H1 (cell line): ENCODE measurements at regions not wholly inside any gene's neighbourhood (a gene's known extent, or its start where the extent isn't known, plus 50 kb on each side); places are given as distances from the start of the nearest gene placed in this dataset.

ENCODE experiments used
- CTCF ChIA-PET: fragments of 300-600 bp; sonication (Branson Sonifier 250); formaldehyde crosslinking; loops from one replicate; lab custom pipeline; 2021; ENCODE audit not compliant: partially characterized antibody; lab: Charles Lee
- POLR2A ChIA-PET: fragments of 300-600 bp; sonication (Branson Sonifier 250); formaldehyde crosslinking; loops from one replicate; lab custom pipeline; 2021; ENCODE audit warnings: inconsistent platforms; ENCODE audit not compliant: partially characterized antibody; lab: Charles Lee
- DNase-seq, 2 experiments: peaks; one replicate each; pipeline versions ENCODE4 v3.0.0 to v3.0.0-alpha.2; 2010 to 2022; ENCODE audit warnings: low spot score in 2 of 2, low read depth in 1 of 2, mixed read lengths in 1 of 2
- FAIRE-seq: peaks from 2 replicates; lab custom pipeline; 2011; peaks lifted over from hg19 to GRCh38; lab: Jason Lieb, UNC
- H2AFZ ChIP-seq: 2 replicates; pipeline ENCODE4 v1.8.1; 2012; ENCODE audit warnings: low read length, inconsistent platforms
- H2AK5ac ChIP-seq: 2 replicates; pipeline ENCODE4 v1.6.1; 2013; ENCODE audit warnings: low read depth, low read length
- H2BK120ac ChIP-seq: replicated peaks from 2 replicates; pipeline ENCODE3; 2013; ENCODE audit warnings: low read depth, low read length, inconsistent platforms
- H2BK12ac ChIP-seq: 2 replicates; pipeline ENCODE4 v1.6.1; 2013; ENCODE audit warnings: low read depth, low read length
- H2BK15ac ChIP-seq: 2 replicates; pipeline ENCODE4 v1.6.1; 2013; ENCODE audit warnings: low read length
- H2BK20ac ChIP-seq: 2 replicates; pipeline ENCODE4 v1.6.1; 2013; ENCODE audit warnings: low read length
- H2BK5ac ChIP-seq: 2 replicates; pipeline ENCODE4 v1.6.1; 2013; ENCODE audit warnings: low read depth, low read length
- H3K14ac ChIP-seq: 2 replicates; pipeline ENCODE4 v1.6.1; 2013; ENCODE audit warnings: inconsistent platforms; ENCODE audit not compliant: insufficient read length
- H3K18ac ChIP-seq: 2 replicates; pipeline ENCODE4 v1.6.1; 2013; ENCODE audit warnings: low read length; ENCODE audit errors: extremely low read depth
- H3K23ac ChIP-seq: 2 replicates; pipeline ENCODE4 v1.6.1; 2013; ENCODE audit warnings: inconsistent platforms; ENCODE audit not compliant: insufficient read length
- H3K23me2 ChIP-seq: 2 replicates; pipeline ENCODE4 v1.6.1; 2013; ENCODE audit warnings: low read depth, low read length
- H3K27ac ChIP-seq: 2 replicates; pipeline ENCODE4 v1.6.1; 2011; ENCODE audit warnings: low read depth, low read length, inconsistent platforms
- H3K27me3 ChIP-seq, 4 experiments: replicated peaks in 1 of 4; 1 replicate in 1 of 4; 2 replicates in 3 of 4; pipeline versions ENCODE4 v1.6.1 to v1.8.1; 2011 to 2013; ENCODE audit warnings: low read length in 3 of 4, mild to moderate bottlenecking in 3 of 4, inconsistent platforms in 2 of 4, mixed read lengths in 2 of 4, moderate library complexity in 1 of 4; ENCODE audit not compliant: control insufficient read depth in 3 of 4, insufficient read depth in 3 of 4; ENCODE audit errors: extremely low read depth in 1 of 4
- H3K36me3 ChIP-seq, 4 experiments: 2 replicates each; pipeline versions ENCODE4 v1.6.1 to v1.8.1; 2011 to 2013; ENCODE audit warnings: mild to moderate bottlenecking in 4 of 4, low read length in 3 of 4, moderate library complexity in 2 of 4, control low read depth in 1 of 4, inconsistent platforms in 1 of 4; ENCODE audit not compliant: insufficient read depth in 4 of 4, control insufficient read depth in 2 of 4
- H3K4ac ChIP-seq: replicated peaks from 2 replicates; pipeline ENCODE3; 2013; ENCODE audit warnings: low read length, low read depth, mixed read lengths, inconsistent platforms; ENCODE audit not compliant: insufficient read length
- H3K4me1 ChIP-seq, 4 experiments: replicated peaks in 1 of 4; 1 replicate in 1 of 4; 2 replicates in 3 of 4; pipeline versions ENCODE4 v1.6.1 to v1.8.1; 2011 to 2013; ENCODE audit warnings: low read length in 3 of 4, inconsistent platforms in 2 of 4, mixed read lengths in 1 of 4; ENCODE audit not compliant: insufficient read depth in 4 of 4, control insufficient read depth in 3 of 4
- H3K4me2 ChIP-seq, 2 experiments: 2 replicates each; pipeline versions ENCODE4 v1.6.1 to v1.8.1; 2011 to 2013; ENCODE audit warnings: low read depth in 2 of 2, low read length in 2 of 2, control low read depth in 1 of 2, inconsistent platforms in 1 of 2, mild to moderate bottlenecking in 1 of 2; ENCODE audit not compliant: insufficient read depth in 1 of 2
- H3K4me3 ChIP-seq, 4 experiments: fragments of 200-600, 300-600 bp in 1 of 4; sonication (generic), shearing (Covaris generic), sonication (Bioruptor Twin) in 1 of 4; 2 replicates each; pipeline versions ENCODE4 v1.5.1 to v1.8.1; 2011 to 2016; ENCODE audit warnings: low read length in 4 of 4, low read depth in 3 of 4, control low read depth in 2 of 4, inconsistent platforms in 2 of 4, mild to moderate bottlenecking in 2 of 4, mixed read lengths in 1 of 4, moderate library complexity in 1 of 4; ENCODE audit not compliant: insufficient read depth in 2 of 4; ENCODE audit errors: extremely low read depth in 1 of 4
- H3K56ac ChIP-seq: replicated peaks from 2 replicates; pipeline ENCODE3; 2013; ENCODE audit warnings: low read depth, mild to moderate bottlenecking, mixed read lengths, low read length, inconsistent platforms; ENCODE audit not compliant: insufficient read length
- H3K79me1 ChIP-seq: 2 replicates; pipeline ENCODE4 v1.6.1; 2013; ENCODE audit warnings: low read depth, low read length, control low read depth
- H3K79me2 ChIP-seq, 2 experiments: 2 replicates each; pipeline versions ENCODE4 v1.6.1 to v1.8.1; 2012 to 2013; ENCODE audit warnings: low read length in 2 of 2, mild to moderate bottlenecking in 2 of 2, inconsistent platforms in 1 of 2; ENCODE audit not compliant: insufficient read depth in 2 of 2, control insufficient read depth in 1 of 2
- H3K9ac ChIP-seq, 4 experiments: replicated peaks in 1 of 4; 1 replicate in 1 of 4; 2 replicates in 3 of 4; pipeline versions ENCODE4 v1.6.1 to v1.8.1; 2011 to 2013; ENCODE audit warnings: low read depth in 3 of 4, low read length in 3 of 4, control low read depth in 2 of 4, mild to moderate bottlenecking in 2 of 4, moderate library complexity in 2 of 4, inconsistent platforms in 1 of 4; ENCODE audit errors: extremely low read depth in 1 of 4
- H3K9me3 ChIP-seq, 2 experiments: 2 replicates each; pipeline versions ENCODE4 v1.6.1 to v1.8.1; 2012 to 2013; ENCODE audit warnings: mild to moderate bottlenecking in 2 of 2, moderate library complexity in 2 of 2, control low read depth in 1 of 2, inconsistent platforms in 1 of 2, low read depth in 1 of 2, low read length in 1 of 2, mixed read lengths in 1 of 2; ENCODE audit not compliant: insufficient read depth in 2 of 2
- H4K20me1 ChIP-seq, 2 experiments: replicated peaks in 1 of 2; 2 replicates each; pipeline versions ENCODE3 to v1.8.1; 2011 to 2013; ENCODE audit warnings: inconsistent platforms in 2 of 2, low read length in 2 of 2, mild to moderate bottlenecking in 1 of 2; ENCODE audit not compliant: insufficient read depth in 2 of 2, control insufficient read depth in 1 of 2
- H4K5ac ChIP-seq: 2 replicates; pipeline ENCODE4 v1.6.1; 2013; ENCODE audit warnings: low read length, low read depth, mixed read lengths, inconsistent platforms; ENCODE audit not compliant: insufficient read length
- H4K8ac ChIP-seq: 2 replicates; pipeline ENCODE4 v1.8.0; 2013; ENCODE audit warnings: mild to moderate bottlenecking, moderate library complexity, low read length, inconsistent platforms; ENCODE audit not compliant: insufficient read depth; ENCODE audit errors: extremely low read depth
- H4K91ac ChIP-seq: replicated peaks from 2 replicates; pipeline ENCODE3; 2013; ENCODE audit warnings: low read length, mixed read lengths, inconsistent platforms; ENCODE audit not compliant: insufficient read length
- TBP ChIP-seq: IDR thresholded peaks from 2 replicates; pipeline ENCODE4 v1.6.1; 2011; ENCODE audit warnings: low read depth, low read length, improper control_type of control experiment
- WGBS, 2 experiments: shearing (Covaris generic) in 1 of 2; methylation state at CpG; one replicate each; pipeline versions ENCODE4 v1.1.6 to v1.1.7; 2013 to 2015; ENCODE audit warnings: low lambda C conversion rate in 2 of 2, mixed read lengths in 2 of 2, inconsistent platforms in 1 of 2, low coverage in 1 of 2, missing lambda C conversion rate in 1 of 2; ENCODE audit not compliant: insufficient replicate concordance in 2 of 2, insufficient coverage in 1 of 2, insufficient read length in 1 of 2; ENCODE audit errors: extremely low coverage in 1 of 2, missing lambda C conversion rate in 1 of 2; 5-methylcytosine and 5-hydroxymethylcytosine counted together

- no peak for FAIRE-seq
Observed at GRCh38 chr17:34008125-34008524, 247.0 kb upstream of the CCL2 start.

More at GRCh38 chr17:34008125-34008524, 247.0 kb upstream of the CCL2 start:
- no peaks in the 10 kb centered on the region for H3K4me1 ChIP-seq
- no peak overlapping the region for H3K4me3 ChIP-seq
- no peak for DNase-seq
- no peak for TF ChIP-seq TBP
- no peaks in the 10 kb centered on the region for H3K9me3 ChIP-seq
- H2BK5ac ChIP-seq = no peak overlapping the region
- 77% methylated on average over 1 of the region's 1 CpG; no CpG with 5 or more reads in 1 of the 2 experiments for WGBS, 2 experiments
- no peak overlapping the region for H4K91ac ChIP-seq
- no peaks in the 10 kb centered on the region for H4K20me1 ChIP-seq
- no peak overlapping the region for H3K4ac ChIP-seq
- H3K23me2 ChIP-seq = peaks cover 4% of the 10 kb centered on the region; the same call in 1 of the 2 replicates
- no peaks in the 10 kb centered on the region for H3K79me2 ChIP-seq
- no peak overlapping the region for H4K5ac ChIP-seq
- H2AK5ac ChIP-seq = no peak overlapping the region
- H2AFZ ChIP-seq = no peak overlapping the region
- no peaks in the 10 kb centered on the region for H3K27me3 ChIP-seq
- H2BK15ac ChIP-seq = no peak overlapping the region
- H3K56ac ChIP-seq = no peak overlapping the region
- H3K79me1 ChIP-seq = no peaks in the 10 kb centered on the region
- ChIA-PET CTCF (interaction anchor here (1.6 to 1.9 kb wide), 2 partner anchors 15 to 138 kb away, joined by 4 to 7 read pairs; no protein-coding TSS in a partner anchor), POLR2A (no interaction called here)
- no peak overlapping the region for H2BK12ac ChIP-seq
- no peak overlapping the region for H3K23ac ChIP-seq
- no peak overlapping the region for H4K8ac ChIP-seq
- H2BK20ac ChIP-seq = no peak overlapping the region
- no peak overlapping the region for H3K14ac ChIP-seq
- no peak overlapping the region for H2BK120ac ChIP-seq
- no peak overlapping the region for H3K9ac ChIP-seq
- H3K36me3 ChIP-seq = no peaks in the 10 kb centered on the region
- no peak overlapping the region for H3K27ac ChIP-seq
- H3K4me2 ChIP-seq = no peak overlapping the region
- H3K18ac ChIP-seq = no peak overlapping the region
